ENCODE measurements at regions not wholly inside any gene's neighbourhood (a gene's known extent, or its start where the extent isn't known, plus 50 kb on each side); places are given as distances from the start of the nearest gene placed in this dataset.

GRCh38 chr3:174791161-174791560 is 68.0 kb upstream of the NAALADL2 start:
- no peak for ATAC-seq

GRCh38 chr3:174792864-174793263 is 66.3 kb upstream of the NAALADL2 start:
- ATAC-seq, result no peak
